AG09309 (cell line): ENCODE measurements at regions not wholly inside any gene's neighbourhood (a gene's known extent, or its start where the extent isn't known, plus 50 kb on each side); places are given as distances from the start of the nearest gene placed in this dataset.
"Not testable (repeated sequence)": the region's sequence is repeated elsewhere in the genome, so short reads cannot be mapped to it uniquely, and the experiment has no call there.

Experiments used
- DNase-seq: peaks from one replicate; pipeline ENCODE4 v3.0.0-alpha.2; 2010; ENCODE audit warnings: low read depth
- H3K4me3 ChIP-seq: 2 replicates; pipeline ENCODE4 v1.5.1; 2011; ENCODE audit warnings: mild to moderate bottlenecking, low read depth, low read length, moderate library complexity; ENCODE audit not compliant: control insufficient read depth
- TF ChIP-seq, protein P1 (sequence below): IDR thresholded peaks from 2 replicates; pipeline ENCODE4 v1.5.1; 2011; ENCODE audit warnings: mild to moderate bottlenecking, low read depth, low read length, inconsistent platforms; ENCODE audit not compliant: insufficient read depth, control insufficient read depth; ENCODE audit errors: missing control alignments

DNA sequence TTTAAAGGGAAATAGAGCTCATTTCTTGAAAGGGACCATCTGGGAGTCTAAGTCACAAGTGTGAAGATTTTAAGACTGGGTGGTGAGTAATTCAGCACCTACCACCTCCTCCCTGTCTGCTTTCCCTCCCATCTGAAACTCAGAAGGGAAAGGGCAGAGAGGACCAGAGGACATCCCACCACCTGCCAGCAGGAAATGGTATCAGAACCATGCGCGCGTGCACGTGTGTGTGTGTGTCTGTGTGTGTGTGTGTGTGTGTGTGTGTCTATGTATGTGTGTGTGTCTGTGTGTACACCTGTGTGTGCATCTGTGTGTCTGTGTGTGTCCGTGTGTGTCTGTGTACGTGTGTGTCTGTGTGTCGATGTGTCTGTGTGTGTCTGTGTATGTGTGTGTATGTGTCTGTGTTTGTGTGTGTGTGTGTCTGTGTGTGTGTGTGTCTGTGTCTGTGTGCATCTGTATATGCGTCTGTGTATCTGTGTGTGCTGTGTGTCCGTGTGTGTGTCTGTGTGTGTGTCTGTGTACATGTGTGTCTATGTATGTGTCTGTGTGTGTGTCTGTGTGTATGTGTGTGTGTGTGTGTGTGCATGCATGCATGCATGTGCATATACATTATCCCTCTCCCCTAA lies 76.8 kb downstream of the ZFP36L2 start:
- TF ChIP-seq, protein P1, sequence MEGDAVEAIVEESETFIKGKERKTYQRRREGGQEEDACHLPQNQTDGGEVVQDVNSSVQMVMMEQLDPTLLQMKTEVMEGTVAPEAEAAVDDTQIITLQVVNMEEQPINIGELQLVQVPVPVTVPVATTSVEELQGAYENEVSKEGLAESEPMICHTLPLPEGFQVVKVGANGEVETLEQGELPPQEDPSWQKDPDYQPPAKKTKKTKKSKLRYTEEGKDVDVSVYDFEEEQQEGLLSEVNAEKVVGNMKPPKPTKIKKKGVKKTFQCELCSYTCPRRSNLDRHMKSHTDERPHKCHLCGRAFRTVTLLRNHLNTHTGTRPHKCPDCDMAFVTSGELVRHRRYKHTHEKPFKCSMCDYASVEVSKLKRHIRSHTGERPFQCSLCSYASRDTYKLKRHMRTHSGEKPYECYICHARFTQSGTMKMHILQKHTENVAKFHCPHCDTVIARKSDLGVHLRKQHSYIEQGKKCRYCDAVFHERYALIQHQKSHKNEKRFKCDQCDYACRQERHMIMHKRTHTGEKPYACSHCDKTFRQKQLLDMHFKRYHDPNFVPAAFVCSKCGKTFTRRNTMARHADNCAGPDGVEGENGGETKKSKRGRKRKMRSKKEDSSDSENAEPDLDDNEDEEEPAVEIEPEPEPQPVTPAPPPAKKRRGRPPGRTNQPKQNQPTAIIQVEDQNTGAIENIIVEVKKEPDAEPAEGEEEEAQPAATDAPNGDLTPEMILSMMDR: no peak
- H3K4me3 ChIP-seq: no peak overlapping the region
- no peak for DNase-seq

- TF ChIP-seq, protein P1: no peak
- H3K4me3 ChIP-seq: no peak overlapping the region
- no peak for DNase-seq
Measured at GRCh38 chr2:43146083-43146482, 80.3 kb downstream of the ZFP36L2 start.

- no peak for DNase-seq
- TF ChIP-seq, protein P1: no peak
- no peak overlapping the region for H3K4me3 ChIP-seq
Measured at GRCh38 chr2:43144263-43144662, 82.1 kb downstream of the ZFP36L2 start.

DNA sequence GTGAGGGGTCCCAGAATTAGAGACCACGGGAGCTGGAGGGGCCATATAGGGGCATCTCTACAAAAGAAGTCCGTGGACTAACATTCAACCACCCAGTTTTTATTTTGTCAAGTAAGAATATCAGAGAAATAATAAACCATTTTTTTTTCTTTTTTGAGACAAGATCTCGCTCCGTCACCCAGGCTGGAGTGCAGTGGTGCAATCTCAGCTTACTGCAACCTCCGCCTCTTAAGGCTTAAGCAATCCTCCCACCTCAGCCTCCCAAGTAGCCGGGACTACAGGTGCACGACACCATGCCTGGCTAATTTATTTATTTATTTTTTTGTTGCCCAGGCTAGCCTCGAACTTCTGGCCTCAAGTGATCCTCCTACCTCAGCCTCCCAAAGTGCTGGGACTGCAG lies 82.7 kb downstream of the ZFP36L2 start:
- no peak for DNase-seq
- H3K4me3 ChIP-seq: no peak overlapping the region
- TF ChIP-seq, protein P1: no peak

DNA sequence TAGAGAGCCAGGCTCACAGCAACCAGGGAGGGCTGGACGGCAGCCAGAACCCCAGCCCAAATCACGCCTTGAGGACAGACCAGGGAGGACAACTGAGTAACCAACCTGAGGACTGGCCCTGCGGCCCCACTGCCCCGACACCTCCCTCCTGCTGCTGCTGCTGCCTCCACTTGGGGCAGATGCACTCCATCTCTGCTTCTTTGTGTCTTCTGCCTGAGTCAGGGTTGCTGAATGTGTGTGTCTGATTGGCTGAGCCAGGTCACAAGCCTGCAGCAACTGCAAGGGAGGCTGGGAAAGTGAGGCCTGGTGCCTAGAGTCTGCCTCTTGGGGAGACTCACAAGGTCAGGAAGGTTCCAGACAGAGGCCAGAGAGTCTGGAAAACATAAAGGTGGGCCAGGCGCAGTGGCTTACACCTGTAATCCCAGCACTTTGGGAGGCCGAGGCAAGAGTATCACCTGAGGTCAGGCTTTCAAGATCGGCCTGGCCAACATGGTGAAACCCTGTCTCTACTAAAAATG lies 83.4 kb downstream of the ZFP36L2 start:
- TF ChIP-seq, protein P1: no peak
- DNase-seq: no peak

GRCh38 chr2:43141636-43142151 lies 84.7 kb downstream of the ZFP36L2 start:
- not testable (repeated sequence) for H3K4me3 ChIP-seq, DNase-seq

More for the DNA sequence above, 83.4 kb downstream of the ZFP36L2 start:
- H3K4me3 ChIP-seq: no peak overlapping the region

GRCh38 chr2:43139996-43140621 lies 86.3 kb downstream of the ZFP36L2 start:
- no peak overlapping the region for H3K4me3 ChIP-seq
- DNase-seq: no peak
- TF ChIP-seq, protein P1: no peak
